ENCODE measurements at regions not wholly inside any gene's neighbourhood (a gene's known extent, or its start where the extent isn't known, plus 50 kb on each side); places are given as distances from the start of the nearest gene placed in this dataset.

GRCh38 chr2:114160263-114160981, 270.5 kb downstream of the ACTR3 start (continued):
- TF ChIP-seq DMTF1 (CRISPR knock-in tag; IDR thresholded peaks at IDR 0.05): no peak
- no peak for TF ChIP-seq ZSCAN31 (CRISPR knock-in tag; IDR thresholded peaks at IDR 0.05; ENCODE audit: low read depth)
- TF ChIP-seq, protein P1, sequence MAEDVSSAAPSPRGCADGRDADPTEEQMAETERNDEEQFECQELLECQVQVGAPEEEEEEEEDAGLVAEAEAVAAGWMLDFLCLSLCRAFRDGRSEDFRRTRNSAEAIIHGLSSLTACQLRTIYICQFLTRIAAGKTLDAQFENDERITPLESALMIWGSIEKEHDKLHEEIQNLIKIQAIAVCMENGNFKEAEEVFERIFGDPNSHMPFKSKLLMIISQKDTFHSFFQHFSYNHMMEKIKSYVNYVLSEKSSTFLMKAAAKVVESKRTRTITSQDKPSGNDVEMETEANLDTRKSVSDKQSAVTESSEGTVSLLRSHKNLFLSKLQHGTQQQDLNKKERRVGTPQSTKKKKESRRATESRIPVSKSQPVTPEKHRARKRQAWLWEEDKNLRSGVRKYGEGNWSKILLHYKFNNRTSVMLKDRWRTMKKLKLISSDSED (CRISPR knock-in tag; IDR thresholded peaks at IDR 0.05): no peak
- 0 out of 2 replicates have a peak, but pooled peaks have one; percentile 17 for TF ChIP-seq SP5 (CRISPR knock-in tag; IDR thresholded peaks at IDR 0.05; ENCODE audit: borderline replicate concordance, low read depth)
- TF ChIP-seq ZNF674 (CRISPR knock-in tag; IDR thresholded peaks at IDR 0.05; ENCODE audit: low read depth): no peak
- no peak for TF ChIP-seq ZNF552 (CRISPR knock-in tag; IDR thresholded peaks at IDR 0.05; ENCODE audit: borderline replicate concordance)
- no peak for TF ChIP-seq ZNF274 (CRISPR knock-in tag; IDR thresholded peaks at IDR 0.05)
- no peak for TF ChIP-seq CBFB (CRISPR knock-in tag; IDR thresholded peaks at IDR 0.05)
- no peak for TF ChIP-seq KMT2B (CRISPR knock-in tag; IDR thresholded peaks at IDR 0.05)
- TF ChIP-seq GATAD2A (CRISPR knock-in tag; IDR thresholded peaks at IDR 0.05): peak; percentile 74
- TF ChIP-seq U2AF1 (optimal IDR thresholded peaks at IDR 0.05; ENCODE audit: low read depth, low read length): no peak
- no peak for TF ChIP-seq ZBTB42 (CRISPR knock-in tag; IDR thresholded peaks at IDR 0.05)
- 0 out of 4 replicates have a peak, but pooled peaks of 1 of the 2 experiments have one; percentile 19 for TF ChIP-seq ATF4 (CRISPR knock-in tag; IDR thresholded peaks at IDR 0.05)
- 0 out of 2 replicates have a peak, but pooled peaks have one; percentile 29 for TF ChIP-seq ERF (CRISPR knock-in tag; IDR thresholded peaks at IDR 0.05)
- peak; percentile 31 for TF ChIP-seq SKI (IDR thresholded peaks at IDR 0.05; ENCODE audit: partially characterized antibody)
- TF ChIP-seq ZNF367 (CRISPR knock-in tag; IDR thresholded peaks at IDR 0.05; ENCODE audit: borderline replicate concordance): no peak
- TF ChIP-seq CBX1 (IDR thresholded peaks at IDR 0.05; ENCODE audit: low read depth): no peak
- TF ChIP-seq MEIS1 (CRISPR knock-in tag; IDR thresholded peaks at IDR 0.05; ENCODE audit: borderline replicate concordance): no peak
- TF ChIP-seq CEBPG (CRISPR knock-in tag; IDR thresholded peaks at IDR 0.05): peak; percentile 97
- no peak for TF ChIP-seq ZNF746 (CRISPR knock-in tag; IDR thresholded peaks at IDR 0.05)
- no peak for TF ChIP-seq ARNTL (CRISPR knock-in tag; IDR thresholded peaks at IDR 0.05)
- no peak for TF ChIP-seq ZNF33B (CRISPR knock-in tag; IDR thresholded peaks at IDR 0.05)
- no peak for TF ChIP-seq ZNF484 (CRISPR knock-in tag; IDR thresholded peaks at IDR 0.05; ENCODE audit: borderline replicate concordance, low read depth)
- no peak for TF ChIP-seq IKZF4 (CRISPR knock-in tag; IDR thresholded peaks at IDR 0.05; ENCODE audit: borderline replicate concordance, low read depth, not compliant biosample characterization)
- no peak for TF ChIP-seq POLR2G (IDR thresholded peaks at IDR 0.05; ENCODE audit: low read depth, low read length)
- no peak for TF ChIP-seq SALL2 (CRISPR knock-in tag; IDR thresholded peaks at IDR 0.05)
- no peak for TF ChIP-seq DPF2 (CRISPR knock-in tag; IDR thresholded peaks at IDR 0.05; ENCODE audit: borderline replicate concordance, low read depth)
- no peak for TF ChIP-seq SAFB2 (CRISPR knock-in tag; IDR thresholded peaks at IDR 0.05; ENCODE audit: borderline replicate concordance, low read depth)
- TF ChIP-seq ZNF777 (CRISPR knock-in tag; IDR thresholded peaks at IDR 0.05): no peak
